ENCODE measurements at regions not wholly inside any gene's neighbourhood (a gene's known extent, or its start where the extent isn't known, plus 50 kb on each side); places are given as distances from the start of the nearest gene placed in this dataset.

DNA sequence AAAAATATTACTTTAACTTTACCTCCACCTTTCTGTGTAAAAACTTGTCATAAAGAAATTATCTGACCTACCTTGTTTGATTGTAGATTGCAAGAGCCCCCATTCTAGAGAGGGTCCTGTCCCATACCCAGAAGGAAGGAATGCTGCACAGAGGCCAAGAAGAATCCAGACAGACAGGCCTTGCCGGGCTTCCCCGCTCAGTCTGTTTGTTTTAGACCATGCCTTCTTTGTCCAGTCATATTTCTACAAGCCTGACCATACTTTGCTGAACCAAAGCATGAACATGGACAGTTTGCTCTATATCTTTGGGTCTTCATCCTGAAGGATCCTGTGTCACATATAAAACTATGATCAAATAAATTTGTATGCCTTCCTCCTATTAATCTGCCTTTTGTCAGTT lies 95.8 kb upstream of the MYCBP2 start:
- no peak for ATAC-seq
- Histone ChIP-seq H3K4me3 (ENCODE audit: low read length) (no peak overlapping the region), H3K4me1 (ENCODE audit: control insufficient read depth, insufficient read depth, low read length) (no peaks in the 10 kb centered on the region), H3K27ac (ENCODE audit: low read length) (no peak overlapping the region), H3K9me3 (ENCODE audit: control insufficient read depth, low read length) (no peaks in the 10 kb centered on the region), H3K27me3 (ENCODE audit: control insufficient read depth, insufficient read depth) (no peaks in the 10 kb centered on the region)
- no peak for DNase-seq
- intact Hi-C loops (cut with DNase I), result no loop called here
- WGBS, result 82% methylated on average over 2 of the region's 2 CpGs

- H3K27ac ChIP-seq (ENCODE audit: low read length), result no peak overlapping the region
- H3K4me1 ChIP-seq (ENCODE audit: control insufficient read depth, insufficient read depth, low read length), result peaks cover 1% of the 10 kb centered on the region
- H3K4me3 ChIP-seq (ENCODE audit: low read length), result no peak overlapping the region
- no peaks in the 10 kb centered on the region for H3K27me3 ChIP-seq (ENCODE audit: control insufficient read depth, insufficient read depth)
- DNase-seq (no peak), ATAC-seq (no peak)
- 53% methylated on average over 4 of the region's 4 CpGs for WGBS
- intact Hi-C loops (cut with DNase I), result no loop called here
- H3K9me3 ChIP-seq (ENCODE audit: control insufficient read depth, low read length), result no peaks in the 10 kb centered on the region
Measured at GRCh38 chr13:77417897-77418296, 91.0 kb upstream of the MYCBP2 start.

GRCh38 chr13:77416666-77417212 lies 89.8 kb upstream of the MYCBP2 start:
- peaks cover 1% of the 10 kb centered on the region for H3K4me1 ChIP-seq (ENCODE audit: control insufficient read depth, insufficient read depth, low read length)
- no peak for DNase-seq
- H3K4me3 ChIP-seq (ENCODE audit: low read length), result no peak overlapping the region
- no peaks in the 10 kb centered on the region for H3K27me3 ChIP-seq (ENCODE audit: control insufficient read depth, insufficient read depth)
- 71% methylated on average over 6 of the region's 6 CpGs for WGBS
- intact Hi-C loops (cut with DNase I), result no loop called here
- no peaks in the 10 kb centered on the region for H3K9me3 ChIP-seq (ENCODE audit: control insufficient read depth, low read length)
- ATAC-seq, result no peak
- H3K27ac ChIP-seq (ENCODE audit: low read length), result no peak overlapping the region

- 63% methylated on average over 1 of the region's 1 CpG for WGBS
Measured at GRCh38 chr13:77415253-77416071, 88.6 kb upstream of the MYCBP2 start.

DNA sequence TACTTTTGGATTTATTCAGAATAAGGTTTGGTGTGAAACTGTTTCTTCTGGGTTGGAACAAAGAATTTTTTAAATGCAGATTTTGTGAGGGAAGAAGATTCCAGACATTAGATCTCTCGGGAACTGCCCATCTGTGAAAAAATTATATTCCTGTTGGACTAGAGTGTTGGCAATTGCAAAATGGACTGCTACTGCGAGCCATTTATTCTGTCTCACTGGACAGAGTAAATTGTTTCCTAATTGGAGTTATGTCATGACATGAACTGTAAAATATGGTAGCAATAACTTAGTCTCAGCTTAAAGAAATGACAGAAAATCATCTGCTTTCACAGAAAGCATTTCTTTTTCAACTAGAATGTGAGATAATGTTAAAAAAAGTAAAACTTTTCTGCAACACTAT lies 86.0 kb upstream of the MYCBP2 start:
- no peak for DNase-seq
- no peak for ATAC-seq
- Histone ChIP-seq H3K27me3 (ENCODE audit: control insufficient read depth, insufficient read depth) (no peaks in the 10 kb centered on the region), H3K9me3 (ENCODE audit: control insufficient read depth, low read length) (no peaks in the 10 kb centered on the region), H3K4me1 (ENCODE audit: control insufficient read depth, insufficient read depth, low read length) (peaks cover 1% of the 10 kb centered on the region), H3K4me3 (ENCODE audit: low read length) (no peak overlapping the region), H3K27ac (ENCODE audit: low read length) (no peak overlapping the region)
- 60% methylated on average over 2 of the region's 2 CpGs for WGBS
- intact Hi-C loops (cut with DNase I), result no loop called here

More at GRCh38 chr13:77415253-77416071, 88.6 kb upstream of the MYCBP2 start:
- Histone ChIP-seq H3K27me3 (ENCODE audit: control insufficient read depth, insufficient read depth) (no peaks in the 10 kb centered on the region), H3K27ac (ENCODE audit: low read length) (no peak overlapping the region), H3K4me1 (ENCODE audit: control insufficient read depth, insufficient read depth, low read length) (peaks cover 1% of the 10 kb centered on the region), H3K9me3 (ENCODE audit: control insufficient read depth, low read length) (no peaks in the 10 kb centered on the region), H3K4me3 (ENCODE audit: low read length) (no peak overlapping the region)
- peak in 1 of 3 donors; percentile 43 for DNase-seq
- intact Hi-C loops (cut with DNase I), result no loop called here
- ATAC-seq, result peak in 1 of 2 donors; percentile 75

GRCh38 chr13:77412116-77412635 lies 85.3 kb upstream of the MYCBP2 start:
- DNase-seq, result no peak
- Histone ChIP-seq H3K4me1 (ENCODE audit: control insufficient read depth, insufficient read depth, low read length) (peaks cover 1% of the 10 kb centered on the region), H3K9me3 (ENCODE audit: control insufficient read depth, low read length) (no peaks in the 10 kb centered on the region), H3K27me3 (ENCODE audit: control insufficient read depth, insufficient read depth) (no peaks in the 10 kb centered on the region), H3K4me3 (ENCODE audit: low read length) (no peak overlapping the region), H3K27ac (ENCODE audit: low read length) (no peak overlapping the region)
- intact Hi-C loops (cut with DNase I), result no loop called here
- ATAC-seq, result no peak
- 91% methylated on average over 3 of the region's 3 CpGs for WGBS

DNA sequence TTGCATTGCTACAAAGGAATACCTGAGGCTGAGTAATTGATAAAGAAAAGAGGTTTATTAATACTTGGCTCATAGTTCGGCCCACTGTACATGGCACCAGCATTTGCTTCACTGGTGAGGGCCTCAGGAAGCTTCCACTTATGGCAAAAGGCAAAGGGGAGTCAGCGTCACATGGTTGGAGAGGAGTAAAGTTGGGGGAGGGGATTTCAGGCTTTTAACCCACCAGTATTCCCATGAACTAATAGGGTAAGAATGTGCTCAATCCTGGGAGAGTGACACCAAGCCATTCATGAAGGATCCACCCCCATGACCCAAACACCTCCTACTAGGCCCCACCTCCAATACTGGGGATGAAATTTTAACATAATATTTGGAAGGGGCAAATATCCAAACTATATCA lies 82.5 kb upstream of the MYCBP2 start:
- intact Hi-C loops (cut with DNase I), result no loop called here
- DNase-seq (no peak), ATAC-seq (no peak)
- no peaks in the 10 kb centered on the region for H3K27me3 ChIP-seq (ENCODE audit: control insufficient read depth, insufficient read depth)
- no peaks in the 10 kb centered on the region for H3K4me1 ChIP-seq (ENCODE audit: control insufficient read depth, insufficient read depth, low read length)
- no peak overlapping the region for H3K27ac ChIP-seq (ENCODE audit: low read length)
- H3K9me3 ChIP-seq (ENCODE audit: control insufficient read depth, low read length), result no peaks in the 10 kb centered on the region
- WGBS, result 95% methylated on average over 2 of the region's 2 CpGs
- H3K4me3 ChIP-seq (ENCODE audit: low read length), result no peak overlapping the region

DNA sequence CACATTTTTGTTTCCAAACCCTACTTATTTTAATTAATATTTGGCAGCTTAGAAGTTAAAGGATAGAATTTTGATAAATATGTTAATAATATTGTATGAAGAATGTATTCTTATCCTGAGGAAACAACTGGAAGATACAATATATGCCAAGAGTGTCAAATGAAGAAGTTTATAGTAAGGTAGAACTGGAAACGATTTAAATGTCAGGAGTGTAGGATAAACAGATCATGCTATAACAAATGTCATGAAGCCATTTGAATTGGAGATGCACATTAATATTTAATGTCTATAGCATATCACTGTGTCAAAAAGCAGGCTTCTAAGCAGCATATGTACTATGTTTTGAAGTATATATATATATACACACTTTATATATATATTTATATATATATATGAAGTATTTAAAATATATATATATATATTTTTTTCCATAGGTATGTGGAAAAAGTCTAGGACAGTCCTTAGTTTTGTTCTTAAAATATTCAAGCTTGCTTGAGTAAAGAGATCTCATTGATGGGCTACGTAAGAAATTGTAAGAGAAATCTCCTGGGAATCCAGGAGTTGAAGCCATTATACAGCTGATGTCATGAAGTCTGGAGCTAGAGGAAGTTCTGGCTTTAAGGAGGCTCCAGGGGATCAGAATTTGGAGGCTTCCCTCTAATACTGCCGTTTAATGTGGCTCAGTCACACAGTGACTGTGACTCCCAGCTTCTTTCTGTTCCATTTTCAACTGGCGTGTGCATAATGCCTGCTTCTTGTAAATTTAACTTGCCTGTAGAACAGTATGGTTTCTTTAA lies 79.9 kb upstream of the MYCBP2 start:
- DNase-seq (no peak), ATAC-seq (no peak)
- Histone ChIP-seq H3K4me1 (ENCODE audit: control insufficient read depth, insufficient read depth, low read length) (no peaks in the 10 kb centered on the region), H3K27ac (ENCODE audit: low read length) (no peak overlapping the region), H3K9me3 (ENCODE audit: control insufficient read depth, low read length) (no peaks in the 10 kb centered on the region), H3K27me3 (ENCODE audit: control insufficient read depth, insufficient read depth) (no peaks in the 10 kb centered on the region), H3K4me3 (ENCODE audit: low read length) (no peak overlapping the region)
- intact Hi-C loops (cut with DNase I), result no loop called here
- 59% methylated on average over 4 of the region's 4 CpGs for WGBS

DNA sequence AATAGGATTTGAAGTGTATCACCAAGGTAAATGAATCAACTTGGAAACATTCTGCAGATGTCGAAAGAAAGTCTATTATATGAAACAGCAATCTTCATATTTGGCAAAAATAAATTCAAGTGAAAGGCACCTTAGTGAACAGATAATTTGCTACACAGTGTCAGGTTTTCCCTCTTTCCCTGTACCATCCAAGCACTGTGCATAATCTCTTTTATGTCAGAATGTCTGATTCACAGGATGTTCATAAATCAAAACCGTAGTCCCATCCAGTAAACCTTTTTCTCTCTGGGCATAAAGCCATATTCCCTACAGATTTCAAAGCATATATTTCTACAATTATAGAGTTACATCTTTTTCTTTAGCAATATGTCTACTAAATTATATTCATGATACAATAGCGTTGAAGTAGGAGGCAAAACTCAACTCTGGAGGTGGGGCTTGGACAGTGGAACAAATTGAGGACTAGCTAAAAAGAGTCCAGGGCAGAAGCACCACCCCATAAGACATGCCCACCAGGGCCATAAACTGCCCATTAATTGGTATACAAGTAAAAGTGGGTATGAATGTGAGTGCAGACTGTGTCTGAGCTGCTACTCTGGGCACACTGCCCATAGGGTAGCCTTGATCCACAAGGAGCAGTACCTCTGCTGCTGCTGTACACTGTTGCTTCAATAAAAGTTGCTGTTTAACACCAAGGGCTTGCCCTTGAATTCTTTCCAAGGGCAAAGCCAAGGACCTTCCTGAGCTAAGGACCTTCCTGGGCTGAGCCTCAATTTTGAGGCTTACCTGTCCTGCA lies 72.1 kb upstream of the MYCBP2 start:
- Histone ChIP-seq H3K27me3 (ENCODE audit: control insufficient read depth, insufficient read depth) (no peaks in the 10 kb centered on the region), H3K27ac (ENCODE audit: low read length) (no peak overlapping the region), H3K4me3 (ENCODE audit: low read length) (no peak overlapping the region), H3K9me3 (ENCODE audit: control insufficient read depth, low read length) (no peaks in the 10 kb centered on the region), H3K4me1 (ENCODE audit: control insufficient read depth, insufficient read depth, low read length) (no peaks in the 10 kb centered on the region)
- DNase-seq (no peak), ATAC-seq (no peak)
- intact Hi-C loops (cut with DNase I), result no loop called here
- WGBS, result 88% methylated on average over 3 of the region's 3 CpGs

DNA sequence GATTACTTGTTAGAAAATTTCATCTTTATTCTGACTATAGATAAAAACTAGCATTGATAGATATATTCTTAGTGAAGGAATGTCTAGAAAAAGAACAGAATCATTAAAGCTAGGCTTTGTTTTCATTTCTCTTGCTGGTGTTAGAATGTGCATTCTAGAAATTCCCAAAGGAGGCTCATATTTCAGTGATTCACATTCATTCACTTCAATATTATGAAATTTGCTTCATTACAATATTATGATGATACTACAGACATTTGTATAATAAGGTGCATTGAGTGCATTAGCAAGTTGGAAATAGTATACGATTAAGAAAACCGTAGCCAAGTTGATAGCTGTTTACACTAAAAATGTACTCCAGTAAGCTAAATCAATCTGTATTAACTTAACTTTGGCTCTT lies 70.7 kb upstream of the MYCBP2 start:
- DNase-seq (no peak), ATAC-seq (no peak)
- WGBS, result 83% methylated on average over 2 of the region's 2 CpGs
- no peaks in the 10 kb centered on the region for H3K4me1 ChIP-seq (ENCODE audit: control insufficient read depth, insufficient read depth, low read length)
- H3K4me3 ChIP-seq (ENCODE audit: low read length), result no peak overlapping the region
- no peak overlapping the region for H3K27ac ChIP-seq (ENCODE audit: low read length)
- intact Hi-C loops (cut with DNase I), result no loop called here
- H3K9me3 ChIP-seq (ENCODE audit: control insufficient read depth, low read length), result no peaks in the 10 kb centered on the region
- H3K27me3 ChIP-seq (ENCODE audit: control insufficient read depth, insufficient read depth), result no peaks in the 10 kb centered on the region

All from right cardiac atrium (tissue), 5 donors.